ENCODE measurements at regions not wholly inside any gene's neighbourhood (a gene's known extent, or its start where the extent isn't known, plus 50 kb on each side); places are given as distances from the start of the nearest gene placed in this dataset.

DNA sequence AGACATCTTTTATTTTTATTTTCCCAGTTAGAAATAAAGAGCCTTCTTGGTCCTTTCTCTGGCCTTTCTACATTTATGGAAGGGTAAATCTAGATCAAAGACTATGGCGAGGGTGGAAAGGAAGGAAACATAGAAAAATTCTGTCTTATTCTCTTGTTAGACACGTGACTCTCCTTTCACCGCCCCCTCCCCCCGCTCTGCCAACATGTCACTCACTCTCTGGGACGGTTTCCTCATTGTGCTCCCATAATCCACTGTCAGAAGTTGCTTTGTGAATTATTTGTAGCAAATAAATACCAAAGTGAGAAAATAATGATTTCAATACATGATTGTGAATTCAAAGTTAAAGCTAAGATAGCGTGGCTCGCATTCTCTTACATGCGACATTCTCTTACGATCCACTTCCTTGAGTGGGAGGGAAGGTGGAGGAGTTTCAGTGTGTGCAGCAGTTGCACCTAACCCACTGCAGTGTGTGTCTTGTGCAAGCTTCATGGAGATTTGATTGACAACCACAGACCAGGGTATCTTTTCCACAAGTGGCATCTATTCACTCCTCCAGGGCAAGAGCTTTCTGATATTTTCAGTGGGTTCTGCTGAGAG, 423.0 kb upstream of the KIF2A start:
- H3K36me3 ChIP-seq: no peaks in the 10 kb centered on the region
- intact Hi-C loops (cut with DNase I): no loop called here
- no peaks in the 10 kb centered on the region for H3K4me1 ChIP-seq
- H3K4me3 ChIP-seq: no peak overlapping the region
- no peaks in the 10 kb centered on the region for H3K9me3 ChIP-seq
- H3K27ac ChIP-seq: no peak overlapping the region
- DNase-seq (ENCODE audit: extremely low spot score in 2 of 2): no peak
- H3K27me3 ChIP-seq: no peaks in the 10 kb centered on the region
- no peak for TF ChIP-seq POLR2AphosphoS5 (IDR thresholded peaks at IDR 0.05; ENCODE audit: insufficient read depth in 1 of 2, low read depth in 1 of 2)
- TF ChIP-seq, protein P1, sequence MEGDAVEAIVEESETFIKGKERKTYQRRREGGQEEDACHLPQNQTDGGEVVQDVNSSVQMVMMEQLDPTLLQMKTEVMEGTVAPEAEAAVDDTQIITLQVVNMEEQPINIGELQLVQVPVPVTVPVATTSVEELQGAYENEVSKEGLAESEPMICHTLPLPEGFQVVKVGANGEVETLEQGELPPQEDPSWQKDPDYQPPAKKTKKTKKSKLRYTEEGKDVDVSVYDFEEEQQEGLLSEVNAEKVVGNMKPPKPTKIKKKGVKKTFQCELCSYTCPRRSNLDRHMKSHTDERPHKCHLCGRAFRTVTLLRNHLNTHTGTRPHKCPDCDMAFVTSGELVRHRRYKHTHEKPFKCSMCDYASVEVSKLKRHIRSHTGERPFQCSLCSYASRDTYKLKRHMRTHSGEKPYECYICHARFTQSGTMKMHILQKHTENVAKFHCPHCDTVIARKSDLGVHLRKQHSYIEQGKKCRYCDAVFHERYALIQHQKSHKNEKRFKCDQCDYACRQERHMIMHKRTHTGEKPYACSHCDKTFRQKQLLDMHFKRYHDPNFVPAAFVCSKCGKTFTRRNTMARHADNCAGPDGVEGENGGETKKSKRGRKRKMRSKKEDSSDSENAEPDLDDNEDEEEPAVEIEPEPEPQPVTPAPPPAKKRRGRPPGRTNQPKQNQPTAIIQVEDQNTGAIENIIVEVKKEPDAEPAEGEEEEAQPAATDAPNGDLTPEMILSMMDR (IDR thresholded peaks at IDR 0.05): no peak
- TF ChIP-seq POLR2A (IDR thresholded peaks at IDR 0.05): no peak

DNA sequence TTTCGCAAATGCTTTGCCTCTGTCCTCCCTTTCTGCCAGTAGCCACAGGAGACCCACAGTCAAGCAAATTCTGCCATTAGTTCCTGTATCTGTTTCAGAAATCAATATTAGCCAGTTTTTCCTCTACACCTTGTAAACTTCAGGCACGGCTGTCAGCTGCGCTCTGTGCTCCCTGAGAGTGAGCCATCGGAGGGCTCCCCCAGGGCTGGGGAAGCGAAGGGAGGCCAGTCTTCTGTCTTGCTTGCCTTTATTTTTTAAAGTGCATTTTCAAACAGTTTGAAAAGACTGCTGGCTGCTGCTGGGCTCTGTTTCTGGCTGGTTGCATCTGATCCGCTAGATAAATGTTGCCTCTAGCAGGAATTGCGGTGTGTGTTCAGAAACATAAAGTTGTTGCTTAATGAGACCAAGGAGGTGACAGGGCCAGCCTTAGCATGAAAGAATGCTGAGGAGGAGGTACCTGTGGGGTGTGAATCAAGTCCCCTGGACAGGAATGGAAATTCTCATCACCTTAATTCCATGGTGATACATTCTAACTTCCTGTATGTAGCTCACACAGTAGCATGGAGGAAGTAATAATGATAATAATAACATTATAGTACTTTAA, 421.7 kb upstream of the KIF2A start:
- no peak overlapping the region for H3K27ac ChIP-seq
- no peak for DNase-seq (ENCODE audit: extremely low spot score in 2 of 2)

DNA sequence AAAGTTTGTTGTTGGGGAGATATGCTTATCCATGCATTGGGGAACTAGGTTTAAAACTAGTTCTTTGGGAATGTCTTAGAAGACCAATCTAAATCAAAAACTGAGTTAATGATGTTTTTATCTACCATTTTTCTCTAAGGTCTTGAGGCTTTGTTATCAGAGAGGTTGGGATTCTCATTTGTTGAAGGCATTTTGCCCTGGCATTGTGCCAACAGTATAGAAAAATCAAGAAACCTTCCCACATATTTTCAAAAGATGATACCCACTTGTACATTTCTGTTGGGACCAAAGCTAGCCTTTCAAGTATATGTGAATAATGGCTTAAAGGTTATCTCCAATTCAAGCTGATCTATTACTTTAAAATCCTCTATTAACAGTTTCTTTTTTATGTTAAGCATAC, 419.8 kb upstream of the KIF2A start:
- no peaks in the 10 kb centered on the region for H3K9me3 ChIP-seq
- H3K27ac ChIP-seq: no peak overlapping the region
- no peak for DNase-seq (ENCODE audit: extremely low spot score in 2 of 2)
- H3K36me3 ChIP-seq: no peaks in the 10 kb centered on the region
- no peaks in the 10 kb centered on the region for H3K27me3 ChIP-seq
- no peaks in the 10 kb centered on the region for H3K4me1 ChIP-seq
- intact Hi-C loops (cut with DNase I): no loop called here
- no peak overlapping the region for H3K4me3 ChIP-seq
- TF ChIP-seq, protein P1 (IDR thresholded peaks at IDR 0.05): no peak
- no peak for TF ChIP-seq POLR2AphosphoS5 (IDR thresholded peaks at IDR 0.05; ENCODE audit: insufficient read depth in 1 of 2, low read depth in 1 of 2)
- no peak for TF ChIP-seq POLR2A (IDR thresholded peaks at IDR 0.05)

More for the DNA sequence above, 421.7 kb upstream of the KIF2A start:
- TF ChIP-seq POLR2AphosphoS5 (IDR thresholded peaks at IDR 0.05; ENCODE audit: insufficient read depth in 1 of 2, low read depth in 1 of 2): no peak
- TF ChIP-seq, protein P1 (IDR thresholded peaks at IDR 0.05): no peak
- intact Hi-C loops (cut with DNase I): no loop called here
- Histone ChIP-seq H3K4me3 (no peak overlapping the region), H3K4me1 (no peaks in the 10 kb centered on the region), H3K36me3 (no peaks in the 10 kb centered on the region), H3K9me3 (no peaks in the 10 kb centered on the region), H3K27me3 (no peaks in the 10 kb centered on the region)

DNA sequence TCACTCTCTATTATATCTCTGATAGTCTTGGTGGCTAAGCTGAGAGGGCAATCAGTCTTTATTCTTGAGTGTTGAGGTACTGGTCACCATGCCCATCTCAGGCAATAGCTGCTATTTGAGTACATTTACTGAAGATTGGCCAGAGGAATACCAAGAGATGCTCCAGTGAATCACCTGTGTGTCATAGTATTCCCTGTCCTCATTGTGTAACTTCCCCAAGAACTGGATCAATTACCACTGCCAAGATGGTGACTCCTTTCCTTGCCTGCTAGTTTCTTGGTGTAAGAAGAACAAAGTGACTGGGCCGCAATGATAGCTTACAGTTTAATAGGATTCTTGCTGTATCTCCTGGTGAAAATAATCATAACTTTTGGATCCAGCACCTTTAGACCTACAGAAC, 418.7 kb upstream of the KIF2A start:
- no peak overlapping the region for H3K27ac ChIP-seq
- no peaks in the 10 kb centered on the region for H3K4me1 ChIP-seq
- no peak overlapping the region for H3K4me3 ChIP-seq
- no peaks in the 10 kb centered on the region for H3K9me3 ChIP-seq
- intact Hi-C loops (cut with DNase I): no loop called here
- TF ChIP-seq POLR2A (IDR thresholded peaks at IDR 0.05) (no peak), POLR2AphosphoS5 (IDR thresholded peaks at IDR 0.05; ENCODE audit: insufficient read depth in 1 of 2, low read depth in 1 of 2) (no peak)
- TF ChIP-seq, protein P1 (IDR thresholded peaks at IDR 0.05): no peak
- H3K36me3 ChIP-seq: no peaks in the 10 kb centered on the region
- no peak for DNase-seq (ENCODE audit: extremely low spot score in 2 of 2)
- H3K27me3 ChIP-seq: no peaks in the 10 kb centered on the region

DNA sequence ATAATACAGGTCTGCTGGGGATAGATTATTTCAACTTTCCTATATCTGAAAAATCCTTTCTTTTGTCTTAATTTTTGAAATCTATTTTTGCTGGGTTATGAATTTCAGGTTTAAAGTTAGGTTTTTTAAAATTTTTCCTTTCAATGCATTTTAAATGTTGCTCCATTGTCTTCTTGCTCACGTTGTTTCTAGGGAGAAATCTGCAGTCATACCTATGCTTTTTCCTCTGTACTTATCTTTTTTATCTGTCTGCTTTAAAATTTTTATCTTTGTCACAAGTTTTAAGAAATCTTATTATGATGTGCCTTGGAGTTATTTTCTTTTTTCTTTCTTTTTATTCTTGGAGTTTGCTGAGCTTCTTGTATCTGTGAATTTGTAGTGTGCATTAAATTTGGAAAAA, 412.0 kb upstream of the KIF2A start:
- Histone ChIP-seq H3K36me3 (no peaks in the 10 kb centered on the region), H3K4me3 (no peak overlapping the region), H3K4me1 (no peaks in the 10 kb centered on the region), H3K27me3 (no peaks in the 10 kb centered on the region), H3K9me3 (no peaks in the 10 kb centered on the region), H3K27ac (no peak overlapping the region)
- intact Hi-C loops (cut with DNase I): no loop called here
- no peak for DNase-seq (ENCODE audit: extremely low spot score in 2 of 2)
- TF ChIP-seq POLR2AphosphoS5 (IDR thresholded peaks at IDR 0.05; ENCODE audit: insufficient read depth in 1 of 2, low read depth in 1 of 2) (no peak), POLR2A (IDR thresholded peaks at IDR 0.05) (no peak)
- TF ChIP-seq, protein P1 (IDR thresholded peaks at IDR 0.05): no peak

All from vagina (tissue), 2 donors.